GM13976 (cell line): ENCODE measurements at regions not wholly inside any gene's neighbourhood (a gene's known extent, or its start where the extent isn't known, plus 50 kb on each side); places are given as distances from the start of the nearest gene placed in this dataset.

Experiments used
- DNase-seq: peaks from one replicate; pipeline ENCODE4 v3.0.0; 2012; ENCODE audit warnings: low spot score
- CTCF ChIP-seq: IDR thresholded peaks from 2 replicates; pipeline ENCODE4 v1.5.1; 2012; ENCODE audit warnings: borderline replicate concordance, mild to moderate bottlenecking; ENCODE audit not compliant: insufficient read depth; ENCODE audit errors: extremely low read depth, missing control alignments, control extremely low read depth
- in situ Hi-C: fragments of 300-500 bp; cut with MboI; formaldehyde crosslinking; loops from one replicate; pipeline ENCODE4 v1.12.0; 2022; ENCODE audit warnings: low sequenced_read_pairs, mixed read lengths, inconsistent platforms; ENCODE audit not compliant: unreplicated experiment

GRCh38 chr3:106083207-106083606 lies 214.4 kb upstream of the CBLB start:
- in situ Hi-C loops, result no loop called here
- TF ChIP-seq CTCF, result no peak
- DNase-seq, result no peak

- no peak for TF ChIP-seq CTCF
- in situ Hi-C loops, result no loop called here
- DNase-seq, result no peak
Observed at GRCh38 chr3:106083854-106084253, 215.0 kb upstream of the CBLB start.

- no peak for TF ChIP-seq CTCF
- in situ Hi-C loops, result no loop called here
Observed at GRCh38 chr3:106086038-106086437, 217.2 kb upstream of the CBLB start.

GRCh38 chr3:106086636-106087035 lies 217.8 kb upstream of the CBLB start:
- TF ChIP-seq CTCF, result no peak
- in situ Hi-C loops, result no loop called here
- no peak for DNase-seq

More at GRCh38 chr3:106086038-106086437, 217.2 kb upstream of the CBLB start:
- DNase-seq, result no peak

- in situ Hi-C loops, result no loop called here
- TF ChIP-seq CTCF, result no peak
- DNase-seq, result no peak
Observed at GRCh38 chr3:106088304-106088703, 219.5 kb upstream of the CBLB start.

GRCh38 chr3:106088899-106089298 lies 220.1 kb upstream of the CBLB start:
- DNase-seq, result no peak
- no peak for TF ChIP-seq CTCF
- in situ Hi-C loops, result no loop called here

- in situ Hi-C loops, result no loop called here
- no peak for TF ChIP-seq CTCF
- no peak for DNase-seq
Observed at GRCh38 chr3:106089806-106090205, 221.0 kb upstream of the CBLB start.
